ENCODE measurements at regions not wholly inside any gene's neighbourhood (a gene's known extent, or its start where the extent isn't known, plus 50 kb on each side); places are given as distances from the start of the nearest gene placed in this dataset.

DNA sequence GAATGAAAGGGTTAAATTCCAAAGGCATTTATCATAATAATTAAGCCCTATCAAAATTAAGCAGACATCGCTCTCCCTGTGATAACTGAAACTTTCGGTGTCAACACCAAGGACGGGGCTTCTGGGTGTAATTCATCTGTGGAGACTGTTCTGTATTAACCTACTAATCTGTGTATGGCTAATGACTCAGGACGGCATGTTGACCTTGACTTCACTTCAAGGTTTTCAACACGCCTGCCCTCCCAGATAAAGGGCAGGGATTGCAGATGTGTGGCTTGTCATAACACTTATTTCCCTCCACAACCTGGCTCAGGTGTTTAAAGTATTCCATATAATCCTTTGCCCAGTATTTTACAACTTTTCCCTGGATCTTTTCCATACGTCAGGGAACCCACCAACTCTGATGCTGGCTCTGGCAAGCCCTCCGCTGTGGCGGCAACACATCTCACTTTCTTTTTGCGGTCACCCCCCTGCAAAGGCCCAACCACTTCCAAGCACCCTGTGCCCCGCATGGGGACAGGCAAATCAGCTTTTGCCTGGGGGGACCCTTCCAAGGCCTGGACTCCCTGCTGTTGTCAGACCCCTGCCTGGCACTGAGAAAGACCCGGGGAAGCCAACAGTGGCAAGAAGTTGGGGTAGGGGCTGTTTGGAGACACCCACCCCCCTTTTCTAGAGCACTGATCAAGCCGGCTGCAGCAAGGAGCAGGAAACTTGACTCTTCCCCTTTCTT is 93.2 kb upstream of the MEF2A start:
- Histone ChIP-seq H3K9ac (ENCODE audit: low read length) (no peak overlapping the region), H3K27ac (ENCODE audit: low read length) (no peak overlapping the region), H3K4me3 (ENCODE audit: low read length) (no peak overlapping the region), H3K79me2 (ENCODE audit: low read length) (no peaks in the 10 kb centered on the region), H3K9me3 (ENCODE audit: insufficient read depth, low read length) (no peaks in the 10 kb centered on the region), H3K27me3 (ENCODE audit: low read depth, low read length) (peaks cover 13% of the 10 kb centered on the region; the same call in 1 of the 2 replicates), H3K4me1 (ENCODE audit: low read length) (peaks cover 21% of the 10 kb centered on the region), H3K36me3 (replicated peaks; ENCODE audit: low read depth, low read length) (no peaks in the 10 kb centered on the region), H3K4me2 (ENCODE audit: low read length) (no peak overlapping the region), H2AFZ (ENCODE audit: low read depth, low read length) (no peak overlapping the region), H4K20me1 (ENCODE audit: insufficient read depth, low read length) (no peaks in the 10 kb centered on the region)
- TF ChIP-seq CTCF (IDR thresholded peaks at IDR 0.05; ENCODE audit: low read depth, low read length), result no peak
- TF ChIP-seq EZH2phosphoT487 (IDR thresholded peaks at IDR 0.05; ENCODE audit: low read depth), result no peak

- TF ChIP-seq EZH2phosphoT487 (IDR thresholded peaks at IDR 0.05; ENCODE audit: low read depth) (no peak), CTCF (IDR thresholded peaks at IDR 0.05; ENCODE audit: low read depth, low read length) (no peak)
- Histone ChIP-seq H3K4me3 (ENCODE audit: low read length) (no peak overlapping the region), H3K9me3 (ENCODE audit: insufficient read depth, low read length) (no peaks in the 10 kb centered on the region), H4K20me1 (ENCODE audit: insufficient read depth, low read length) (no peaks in the 10 kb centered on the region), H3K36me3 (replicated peaks; ENCODE audit: low read depth, low read length) (no peaks in the 10 kb centered on the region), H3K4me2 (ENCODE audit: low read length) (0 out of 2 replicates have a peak overlapping the region, but pooled peaks have one; percentile 3), H3K4me1 (ENCODE audit: low read length) (peaks cover 24% of the 10 kb centered on the region), H3K27ac (ENCODE audit: low read length) (no peak overlapping the region), H2AFZ (ENCODE audit: low read depth, low read length) (no peak overlapping the region), H3K79me2 (ENCODE audit: low read length) (no peaks in the 10 kb centered on the region), H3K9ac (ENCODE audit: low read length) (no peak overlapping the region), H3K27me3 (ENCODE audit: low read depth, low read length) (peaks cover 8% of the 10 kb centered on the region; the same call in 1 of the 2 replicates)
Measured at GRCh38 chr15:99473981-99474906, 91.5 kb upstream of the MEF2A start.

- Histone ChIP-seq H3K79me2 (ENCODE audit: low read length) (no peaks in the 10 kb centered on the region), H3K4me3 (ENCODE audit: low read length) (no peak overlapping the region), H3K9ac (ENCODE audit: low read length) (no peak overlapping the region), H3K27ac (ENCODE audit: low read length) (no peak overlapping the region), H2AFZ (ENCODE audit: low read depth, low read length) (no peak overlapping the region), H3K4me1 (ENCODE audit: low read length) (peaks cover 24% of the 10 kb centered on the region), H3K27me3 (ENCODE audit: low read depth, low read length) (peaks cover 4% of the 10 kb centered on the region; the same call in 1 of the 2 replicates), H3K9me3 (ENCODE audit: insufficient read depth, low read length) (no peaks in the 10 kb centered on the region), H4K20me1 (ENCODE audit: insufficient read depth, low read length) (no peaks in the 10 kb centered on the region), H3K36me3 (replicated peaks; ENCODE audit: low read depth, low read length) (no peaks in the 10 kb centered on the region), H3K4me2 (ENCODE audit: low read length) (no peak overlapping the region)
- TF ChIP-seq CTCF (IDR thresholded peaks at IDR 0.05; ENCODE audit: low read depth, low read length) (no peak), EZH2phosphoT487 (IDR thresholded peaks at IDR 0.05; ENCODE audit: low read depth) (no peak)
Measured at GRCh38 chr15:99474909-99475753, 90.7 kb upstream of the MEF2A start.
